H1 (cell line): ENCODE measurements at regions not wholly inside any gene's neighbourhood (a gene's known extent, or its start where the extent isn't known, plus 50 kb on each side); places are given as distances from the start of the nearest gene placed in this dataset.

Experiments
- CTCF ChIA-PET: fragments of 300-600 bp; sonication (Branson Sonifier 250); formaldehyde crosslinking; loops from one replicate; lab custom pipeline; 2021; ENCODE audit not compliant: partially characterized antibody; lab: Charles Lee
- POLR2A ChIA-PET: fragments of 300-600 bp; sonication (Branson Sonifier 250); formaldehyde crosslinking; loops from one replicate; lab custom pipeline; 2021; ENCODE audit warnings: inconsistent platforms; ENCODE audit not compliant: partially characterized antibody; lab: Charles Lee
- DNase-seq, 2 experiments: peaks; one replicate each; pipeline versions ENCODE4 v3.0.0 to v3.0.0-alpha.2; 2010 to 2022; ENCODE audit warnings: low spot score in 2 of 2, low read depth in 1 of 2, mixed read lengths in 1 of 2
- FAIRE-seq: peaks from 2 replicates; lab custom pipeline; 2011; peaks lifted over from hg19 to GRCh38; lab: Jason Lieb, UNC
- H2AFZ ChIP-seq: 2 replicates; pipeline ENCODE4 v1.8.1; 2012; ENCODE audit warnings: low read length, inconsistent platforms
- H2AK5ac ChIP-seq: 2 replicates; pipeline ENCODE4 v1.6.1; 2013; ENCODE audit warnings: low read depth, low read length
- H2BK120ac ChIP-seq: replicated peaks from 2 replicates; pipeline ENCODE3; 2013; ENCODE audit warnings: low read depth, low read length, inconsistent platforms
- H2BK12ac ChIP-seq: 2 replicates; pipeline ENCODE4 v1.6.1; 2013; ENCODE audit warnings: low read depth, low read length
- H2BK15ac ChIP-seq: 2 replicates; pipeline ENCODE4 v1.6.1; 2013; ENCODE audit warnings: low read length
- H2BK20ac ChIP-seq: 2 replicates; pipeline ENCODE4 v1.6.1; 2013; ENCODE audit warnings: low read length
- H2BK5ac ChIP-seq: 2 replicates; pipeline ENCODE4 v1.6.1; 2013; ENCODE audit warnings: low read depth, low read length
- H3K14ac ChIP-seq: 2 replicates; pipeline ENCODE4 v1.6.1; 2013; ENCODE audit warnings: inconsistent platforms; ENCODE audit not compliant: insufficient read length
- H3K18ac ChIP-seq: 2 replicates; pipeline ENCODE4 v1.6.1; 2013; ENCODE audit warnings: low read length; ENCODE audit errors: extremely low read depth
- H3K23ac ChIP-seq: 2 replicates; pipeline ENCODE4 v1.6.1; 2013; ENCODE audit warnings: inconsistent platforms; ENCODE audit not compliant: insufficient read length
- H3K23me2 ChIP-seq: 2 replicates; pipeline ENCODE4 v1.6.1; 2013; ENCODE audit warnings: low read depth, low read length
- H3K27ac ChIP-seq: 2 replicates; pipeline ENCODE4 v1.6.1; 2011; ENCODE audit warnings: low read depth, low read length, inconsistent platforms
- H3K27me3 ChIP-seq, 4 experiments: replicated peaks in 1 of 4; 1 replicate in 1 of 4; 2 replicates in 3 of 4; pipeline versions ENCODE4 v1.6.1 to v1.8.1; 2011 to 2013; ENCODE audit warnings: low read length in 3 of 4, mild to moderate bottlenecking in 3 of 4, inconsistent platforms in 2 of 4, mixed read lengths in 2 of 4, moderate library complexity in 1 of 4; ENCODE audit not compliant: control insufficient read depth in 3 of 4, insufficient read depth in 3 of 4; ENCODE audit errors: extremely low read depth in 1 of 4
- H3K36me3 ChIP-seq, 4 experiments: 2 replicates each; pipeline versions ENCODE4 v1.6.1 to v1.8.1; 2011 to 2013; ENCODE audit warnings: mild to moderate bottlenecking in 4 of 4, low read length in 3 of 4, moderate library complexity in 2 of 4, control low read depth in 1 of 4, inconsistent platforms in 1 of 4; ENCODE audit not compliant: insufficient read depth in 4 of 4, control insufficient read depth in 2 of 4
- H3K4ac ChIP-seq: replicated peaks from 2 replicates; pipeline ENCODE3; 2013; ENCODE audit warnings: low read length, low read depth, mixed read lengths, inconsistent platforms; ENCODE audit not compliant: insufficient read length
- H3K4me1 ChIP-seq, 4 experiments: replicated peaks in 1 of 4; 1 replicate in 1 of 4; 2 replicates in 3 of 4; pipeline versions ENCODE4 v1.6.1 to v1.8.1; 2011 to 2013; ENCODE audit warnings: low read length in 3 of 4, inconsistent platforms in 2 of 4, mixed read lengths in 1 of 4; ENCODE audit not compliant: insufficient read depth in 4 of 4, control insufficient read depth in 3 of 4
- H3K4me2 ChIP-seq, 2 experiments: 2 replicates each; pipeline versions ENCODE4 v1.6.1 to v1.8.1; 2011 to 2013; ENCODE audit warnings: low read depth in 2 of 2, low read length in 2 of 2, control low read depth in 1 of 2, inconsistent platforms in 1 of 2, mild to moderate bottlenecking in 1 of 2; ENCODE audit not compliant: insufficient read depth in 1 of 2
- H3K4me3 ChIP-seq, 4 experiments: fragments of 200-600, 300-600 bp in 1 of 4; sonication (generic), shearing (Covaris generic), sonication (Bioruptor Twin) in 1 of 4; 2 replicates each; pipeline versions ENCODE4 v1.5.1 to v1.8.1; 2011 to 2016; ENCODE audit warnings: low read length in 4 of 4, low read depth in 3 of 4, control low read depth in 2 of 4, inconsistent platforms in 2 of 4, mild to moderate bottlenecking in 2 of 4, mixed read lengths in 1 of 4, moderate library complexity in 1 of 4; ENCODE audit not compliant: insufficient read depth in 2 of 4; ENCODE audit errors: extremely low read depth in 1 of 4
- H3K56ac ChIP-seq: replicated peaks from 2 replicates; pipeline ENCODE3; 2013; ENCODE audit warnings: low read depth, mild to moderate bottlenecking, mixed read lengths, low read length, inconsistent platforms; ENCODE audit not compliant: insufficient read length
- H3K79me1 ChIP-seq: 2 replicates; pipeline ENCODE4 v1.6.1; 2013; ENCODE audit warnings: low read depth, low read length, control low read depth
- H3K79me2 ChIP-seq, 2 experiments: 2 replicates each; pipeline versions ENCODE4 v1.6.1 to v1.8.1; 2012 to 2013; ENCODE audit warnings: low read length in 2 of 2, mild to moderate bottlenecking in 2 of 2, inconsistent platforms in 1 of 2; ENCODE audit not compliant: insufficient read depth in 2 of 2, control insufficient read depth in 1 of 2
- H3K9ac ChIP-seq, 4 experiments: replicated peaks in 1 of 4; 1 replicate in 1 of 4; 2 replicates in 3 of 4; pipeline versions ENCODE4 v1.6.1 to v1.8.1; 2011 to 2013; ENCODE audit warnings: low read depth in 3 of 4, low read length in 3 of 4, control low read depth in 2 of 4, mild to moderate bottlenecking in 2 of 4, moderate library complexity in 2 of 4, inconsistent platforms in 1 of 4; ENCODE audit errors: extremely low read depth in 1 of 4
- H3K9me3 ChIP-seq, 2 experiments: 2 replicates each; pipeline versions ENCODE4 v1.6.1 to v1.8.1; 2012 to 2013; ENCODE audit warnings: mild to moderate bottlenecking in 2 of 2, moderate library complexity in 2 of 2, control low read depth in 1 of 2, inconsistent platforms in 1 of 2, low read depth in 1 of 2, low read length in 1 of 2, mixed read lengths in 1 of 2; ENCODE audit not compliant: insufficient read depth in 2 of 2
- H4K20me1 ChIP-seq, 2 experiments: replicated peaks in 1 of 2; 2 replicates each; pipeline versions ENCODE3 to v1.8.1; 2011 to 2013; ENCODE audit warnings: inconsistent platforms in 2 of 2, low read length in 2 of 2, mild to moderate bottlenecking in 1 of 2; ENCODE audit not compliant: insufficient read depth in 2 of 2, control insufficient read depth in 1 of 2
- H4K5ac ChIP-seq: 2 replicates; pipeline ENCODE4 v1.6.1; 2013; ENCODE audit warnings: low read length, low read depth, mixed read lengths, inconsistent platforms; ENCODE audit not compliant: insufficient read length
- H4K8ac ChIP-seq: 2 replicates; pipeline ENCODE4 v1.8.0; 2013; ENCODE audit warnings: mild to moderate bottlenecking, moderate library complexity, low read length, inconsistent platforms; ENCODE audit not compliant: insufficient read depth; ENCODE audit errors: extremely low read depth
- H4K91ac ChIP-seq: replicated peaks from 2 replicates; pipeline ENCODE3; 2013; ENCODE audit warnings: low read length, mixed read lengths, inconsistent platforms; ENCODE audit not compliant: insufficient read length
- TCF12 ChIP-seq: IDR thresholded peaks from 2 replicates; pipeline ENCODE4 v1.6.1; 2011; ENCODE audit warnings: low read depth, mild to moderate bottlenecking, low read length

DNA sequence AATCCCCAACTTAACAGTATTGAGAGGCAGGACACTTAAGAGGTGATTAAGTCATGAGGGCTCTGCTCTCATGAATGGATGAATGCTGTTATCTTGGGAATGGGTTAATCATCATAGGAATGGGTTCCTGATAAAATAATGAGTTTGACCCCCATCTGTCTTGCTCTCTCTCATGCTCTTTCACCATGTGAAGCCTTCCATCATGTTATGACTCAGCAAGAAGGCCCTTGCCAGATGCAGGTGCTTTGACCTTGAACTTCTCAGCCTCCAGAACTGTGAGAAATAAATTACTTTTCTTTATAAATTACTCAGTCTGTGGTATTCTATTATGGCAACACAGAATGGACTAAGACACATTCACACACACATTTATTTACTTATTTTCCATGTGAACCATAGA lies 89.0 kb upstream of the PPM1H start:
- FAIRE-seq = no peak

More for the DNA sequence above, 89.0 kb upstream of the PPM1H start:
- no peaks in the 10 kb centered on the region for H3K23me2 ChIP-seq
- no peak overlapping the region for H2BK5ac ChIP-seq
- no peak overlapping the region for H3K27ac ChIP-seq
- no peaks in the 10 kb centered on the region for H3K79me1 ChIP-seq
- H3K36me3 ChIP-seq = no peaks in the 10 kb centered on the region
- no peak overlapping the region for H4K91ac ChIP-seq
- TF ChIP-seq TCF12 = no peak
- H3K56ac ChIP-seq = no peak overlapping the region
- no peak overlapping the region for H2AFZ ChIP-seq
- no peak overlapping the region for H3K9ac ChIP-seq
- H2BK20ac ChIP-seq = no peak overlapping the region
- H4K5ac ChIP-seq = no peak overlapping the region
- no peak overlapping the region for H2AK5ac ChIP-seq
- H3K4ac ChIP-seq = no peak overlapping the region
- H3K4me1 ChIP-seq = peaks cover 2 to 20% (median 15%) of the 10 kb centered on the region in 4 experiments; a peak in 6 of 7 replicates
- H2BK15ac ChIP-seq = no peak overlapping the region
- CTCF ChIA-PET = interaction anchor here (0.6 to 2.0 kb wide), 7 partner anchors 11 to 485 kb away, joined by 3 to 8 read pairs (median 5); no protein-coding TSS in a partner anchor
- no peak overlapping the region for H3K23ac ChIP-seq
- DNase-seq = no peak
- no peaks in the 10 kb centered on the region for H3K79me2 ChIP-seq
- H3K9me3 ChIP-seq = no peaks in the 10 kb centered on the region
- H4K8ac ChIP-seq = no peak overlapping the region
- H3K14ac ChIP-seq = no peak overlapping the region
- H2BK12ac ChIP-seq = no peak overlapping the region
- H2BK120ac ChIP-seq = no peak overlapping the region
- no peaks in the 10 kb centered on the region for H3K27me3 ChIP-seq
- H3K4me2 ChIP-seq = no peak overlapping the region
- no peaks in the 10 kb centered on the region for H4K20me1 ChIP-seq
- H3K4me3 ChIP-seq = no peak overlapping the region
- no peak overlapping the region for H3K18ac ChIP-seq
- POLR2A ChIA-PET = no interaction called here
